NCI-H748 treated with DMSO at 0.1 percent for 48 hours (cell line): ENCODE measurements at regions not wholly inside any gene's neighbourhood (a gene's known extent, or its start where the extent isn't known, plus 50 kb on each side); places are given as distances from the start of the nearest gene placed in this dataset.

Experiments used
- DNase-seq: peaks from one replicate; lab custom pipeline; 2025; lab: John Stamatoyannopoulos, UW

- no peak for DNase-seq
These were observed 389.8 kb upstream of the AZI2 start for GRCh38 chr3:28738425-28738824.

GRCh38 chr3:28739647-28740046 lies 391.0 kb upstream of the AZI2 start:
- DNase-seq, result no peak

- no peak for DNase-seq
These were observed 394.6 kb upstream of the AZI2 start for GRCh38 chr3:28743271-28743670.

GRCh38 chr3:28743831-28744230 lies 395.2 kb upstream of the AZI2 start:
- no peak for DNase-seq

- DNase-seq, result no peak
These were observed 396.8 kb upstream of the AZI2 start for GRCh38 chr3:28745436-28745835.

- no peak for DNase-seq
These were observed 397.4 kb upstream of the AZI2 start for GRCh38 chr3:28745916-28746617.

GRCh38 chr3:28746990-28747389 lies 398.4 kb upstream of the AZI2 start:
- no peak for DNase-seq

- no peak for DNase-seq
These were observed 403.2 kb upstream of the AZI2 start for GRCh38 chr3:28751864-28752263.

GRCh38 chr3:28752290-28752689 lies 403.7 kb upstream of the AZI2 start:
- DNase-seq, result no peak

- no peak for DNase-seq
These were observed 407.4 kb upstream of the AZI2 start for GRCh38 chr3:28756056-28756455.

GRCh38 chr3:28758115-28758514 lies 409.5 kb upstream of the AZI2 start:
- DNase-seq, result no peak

GRCh38 chr3:28761375-28761774 lies 412.8 kb upstream of the AZI2 start:
- DNase-seq, result no peak

- no peak for DNase-seq
These were observed 416.6 kb upstream of the AZI2 start for GRCh38 chr3:28765194-28765593.

GRCh38 chr3:28768439-28768838 lies 419.8 kb upstream of the AZI2 start:
- no peak for DNase-seq

- DNase-seq, result no peak
These were observed 429.3 kb upstream of the AZI2 start for GRCh38 chr3:28777806-28778475.

- DNase-seq, result no peak
These were observed 431.9 kb upstream of the AZI2 start for GRCh38 chr3:28780480-28780879.

- no peak for DNase-seq
These were observed 432.4 kb upstream of the AZI2 start for GRCh38 chr3:28781053-28781452.

GRCh38 chr3:28786446-28786845 lies 437.8 kb upstream of the AZI2 start:
- DNase-seq, result no peak

- DNase-seq, result no peak
These were observed 439.9 kb upstream of the AZI2 start for GRCh38 chr3:28788571-28788970.

- peak; percentile 46 for DNase-seq
These were observed 443.2 kb upstream of the AZI2 start for GRCh38 chr3:28791713-28792255.

GRCh38 chr3:28792604-28793003 lies 444.0 kb upstream of the AZI2 start:
- DNase-seq, result no peak

- DNase-seq, result no peak
These were observed 450.5 kb upstream of the AZI2 start for GRCh38 chr3:28799084-28799483.

- no peak for DNase-seq
These were observed 451.6 kb upstream of the AZI2 start for GRCh38 chr3:28800203-28800602.

- DNase-seq, result no peak
These were observed 459.4 kb upstream of the AZI2 start for GRCh38 chr3:28808068-28808467.
